ENCODE measurements at regions not wholly inside any gene's neighbourhood (a gene's known extent, or its start where the extent isn't known, plus 50 kb on each side); places are given as distances from the start of the nearest gene placed in this dataset.
"Not testable (repeated sequence)": the region's sequence is repeated elsewhere in the genome, so short reads cannot be mapped to it uniquely, and the experiment has no call there.

DNA sequence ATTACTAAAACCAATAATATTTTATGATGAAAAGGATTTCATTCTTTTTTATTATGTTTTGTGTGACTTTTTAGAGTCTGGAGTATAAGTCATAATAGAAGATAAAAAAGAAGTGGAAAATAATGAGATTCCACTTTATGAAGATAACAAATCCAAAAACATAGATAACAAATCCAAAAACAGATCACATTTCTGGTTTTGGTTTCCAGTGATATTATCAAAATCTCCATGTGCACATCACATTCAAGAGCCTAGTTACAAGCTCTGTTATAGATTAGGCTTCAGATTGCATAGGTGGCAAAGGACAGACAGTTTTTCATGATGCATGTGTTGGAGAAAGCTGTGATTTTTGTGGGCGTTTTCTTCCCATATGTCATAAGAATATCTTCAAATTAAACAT is 648.2 kb downstream of the STK39 start:
- no peak overlapping the region for H3K27ac ChIP-seq (ENCODE audit: low read depth, low read length)
- H3K4me1 ChIP-seq (ENCODE audit: control insufficient read depth, insufficient read depth, low read length), result no peaks in the 10 kb centered on the region
- no peak overlapping the region for H3K9ac ChIP-seq (ENCODE audit: low read depth, low read length)
- peaks cover 27% of the 10 kb centered on the region for H3K9me3 ChIP-seq (ENCODE audit: control insufficient read depth, insufficient read depth, low read length)
- H3K27me3 ChIP-seq (ENCODE audit: control insufficient read depth, insufficient read depth, low read length), result no peaks in the 10 kb centered on the region
- H3K36me3 ChIP-seq (ENCODE audit: control insufficient read depth, insufficient read depth, low read length), result no peaks in the 10 kb centered on the region
- no peak overlapping the region for H3K4me3 ChIP-seq (ENCODE audit: low read depth, low read length)

DNA sequence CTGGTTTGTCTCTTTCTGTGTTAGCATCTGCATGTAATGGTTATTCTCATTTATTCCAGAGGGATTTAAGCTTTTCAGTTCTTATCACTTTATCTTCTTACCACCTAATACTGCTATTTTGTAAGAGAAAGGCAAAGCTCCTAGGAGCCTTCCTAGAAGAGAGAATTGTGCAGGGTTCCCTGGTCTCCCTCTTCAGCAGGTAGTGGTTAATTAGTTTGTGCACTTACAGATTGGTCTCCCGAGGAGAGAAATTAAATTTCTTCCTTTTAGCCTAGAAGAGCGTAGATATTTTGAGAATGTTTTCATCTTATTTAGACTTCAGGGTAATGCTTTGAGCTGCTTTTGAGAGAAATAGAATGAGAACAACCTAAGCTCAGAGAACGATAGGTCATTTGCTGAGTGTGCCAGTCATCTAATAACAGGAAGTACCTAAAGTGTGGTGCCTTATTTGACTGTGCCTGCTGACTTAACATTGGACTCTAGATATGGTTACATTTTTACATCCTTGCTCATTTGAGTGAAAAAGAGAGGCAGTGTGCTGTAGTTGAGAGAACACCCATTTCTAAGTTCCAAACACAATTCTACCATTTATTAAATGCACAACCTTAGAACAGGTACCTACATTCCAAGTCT is 651.4 kb downstream of the STK39 start:
- Histone ChIP-seq H3K9me3 (ENCODE audit: control insufficient read depth, insufficient read depth, low read length) (peaks cover 10% of the 10 kb centered on the region), H3K27ac (ENCODE audit: low read depth, low read length) (no peak overlapping the region), H3K9ac (ENCODE audit: low read depth, low read length) (no peak overlapping the region), H3K27me3 (ENCODE audit: control insufficient read depth, insufficient read depth, low read length) (no peaks in the 10 kb centered on the region), H3K36me3 (ENCODE audit: control insufficient read depth, insufficient read depth, low read length) (no peaks in the 10 kb centered on the region), H3K4me3 (ENCODE audit: low read depth, low read length) (no peak overlapping the region), H3K4me1 (ENCODE audit: control insufficient read depth, insufficient read depth, low read length) (no peaks in the 10 kb centered on the region)

DNA sequence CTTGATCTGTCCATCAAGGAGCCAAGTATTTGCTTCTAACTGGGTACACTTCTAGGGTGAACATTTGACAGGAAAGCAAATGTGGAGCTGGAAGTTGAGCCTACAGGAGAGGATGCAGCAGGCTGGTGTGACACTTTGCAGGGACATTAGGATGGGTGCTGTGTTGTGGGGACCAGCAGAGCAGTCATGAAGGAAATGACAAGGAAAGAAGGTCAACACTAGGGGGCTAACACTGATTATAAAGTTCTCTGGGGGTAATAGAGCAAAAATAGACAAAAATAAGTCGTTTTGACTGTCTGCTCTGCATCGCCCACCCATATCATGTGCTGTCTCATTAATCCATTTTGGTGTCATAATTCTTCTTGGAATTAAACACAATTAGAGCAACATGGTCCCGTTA is 652.4 kb downstream of the STK39 start:
- Histone ChIP-seq H3K9me3 (ENCODE audit: control insufficient read depth, insufficient read depth, low read length) (peaks cover 3% of the 10 kb centered on the region), H3K9ac (ENCODE audit: low read depth, low read length) (no peak overlapping the region), H3K4me3 (ENCODE audit: low read depth, low read length) (no peak overlapping the region), H3K36me3 (ENCODE audit: control insufficient read depth, insufficient read depth, low read length) (no peaks in the 10 kb centered on the region), H3K27me3 (ENCODE audit: control insufficient read depth, insufficient read depth, low read length) (no peaks in the 10 kb centered on the region), H3K4me1 (ENCODE audit: control insufficient read depth, insufficient read depth, low read length) (no peaks in the 10 kb centered on the region), H3K27ac (ENCODE audit: low read depth, low read length) (no peak overlapping the region)

DNA sequence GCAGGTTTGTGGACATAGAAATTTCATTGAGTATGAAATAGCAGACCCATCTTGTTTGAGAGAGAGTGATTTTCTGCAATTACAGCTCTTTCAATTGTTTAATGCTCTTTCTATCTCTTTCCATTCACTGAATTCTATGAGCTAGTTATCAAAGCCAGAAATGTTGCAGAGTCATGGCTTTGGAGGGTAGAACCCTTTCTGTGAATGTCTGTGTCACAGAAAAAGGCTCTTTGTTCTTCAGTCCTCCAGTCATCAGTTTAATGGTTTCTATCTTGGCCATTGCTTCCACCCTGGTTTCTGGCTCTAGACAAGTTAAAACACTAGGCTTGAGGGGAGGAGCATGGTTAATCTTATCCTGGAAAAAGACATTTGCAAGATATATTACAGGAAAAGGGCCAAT is 655.0 kb downstream of the STK39 start:
- H3K27me3 ChIP-seq (ENCODE audit: control insufficient read depth, insufficient read depth, low read length), result no peaks in the 10 kb centered on the region
- no peaks in the 10 kb centered on the region for H3K36me3 ChIP-seq (ENCODE audit: control insufficient read depth, insufficient read depth, low read length)
- no peaks in the 10 kb centered on the region for H3K9me3 ChIP-seq (ENCODE audit: control insufficient read depth, insufficient read depth, low read length)
- H3K4me3 ChIP-seq (ENCODE audit: low read depth, low read length), result no peak overlapping the region
- H3K9ac ChIP-seq (ENCODE audit: low read depth, low read length), result no peak overlapping the region
- no peaks in the 10 kb centered on the region for H3K4me1 ChIP-seq (ENCODE audit: control insufficient read depth, insufficient read depth, low read length)
- no peak overlapping the region for H3K27ac ChIP-seq (ENCODE audit: low read depth, low read length)

DNA sequence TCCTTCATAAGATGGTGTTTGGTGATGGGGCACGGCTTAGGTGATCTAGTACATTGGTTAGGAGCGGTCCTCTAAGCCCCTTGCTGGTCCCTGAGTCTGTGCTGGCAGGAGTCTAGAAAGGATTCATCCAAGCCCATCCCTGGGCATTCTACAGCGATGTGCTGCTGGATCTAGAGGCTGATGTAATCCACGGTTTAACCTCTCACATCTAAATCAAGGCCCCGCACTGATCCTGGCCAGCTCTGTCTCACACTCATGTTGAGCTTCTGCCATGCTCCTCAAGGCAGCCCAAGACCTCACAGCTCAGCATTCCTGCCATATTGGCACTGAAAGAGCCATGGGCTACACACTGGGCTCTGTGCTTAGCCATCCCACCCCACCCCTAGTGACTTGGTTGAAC is 664.8 kb downstream of the STK39 start:
- H3K4me1 ChIP-seq (ENCODE audit: control insufficient read depth, insufficient read depth, low read length), result peaks cover 3% of the 10 kb centered on the region; the same call in 1 of the 2 replicates
- no peaks in the 10 kb centered on the region for H3K36me3 ChIP-seq (ENCODE audit: control insufficient read depth, insufficient read depth, low read length)
- no peaks in the 10 kb centered on the region for H3K9me3 ChIP-seq (ENCODE audit: control insufficient read depth, insufficient read depth, low read length)
- no peak overlapping the region for H3K27ac ChIP-seq (ENCODE audit: low read depth, low read length)
- no peak overlapping the region for H3K4me3 ChIP-seq (ENCODE audit: low read depth, low read length)
- no peaks in the 10 kb centered on the region for H3K27me3 ChIP-seq (ENCODE audit: control insufficient read depth, insufficient read depth, low read length)
- H3K9ac ChIP-seq (ENCODE audit: low read depth, low read length), result no peak overlapping the region

DNA sequence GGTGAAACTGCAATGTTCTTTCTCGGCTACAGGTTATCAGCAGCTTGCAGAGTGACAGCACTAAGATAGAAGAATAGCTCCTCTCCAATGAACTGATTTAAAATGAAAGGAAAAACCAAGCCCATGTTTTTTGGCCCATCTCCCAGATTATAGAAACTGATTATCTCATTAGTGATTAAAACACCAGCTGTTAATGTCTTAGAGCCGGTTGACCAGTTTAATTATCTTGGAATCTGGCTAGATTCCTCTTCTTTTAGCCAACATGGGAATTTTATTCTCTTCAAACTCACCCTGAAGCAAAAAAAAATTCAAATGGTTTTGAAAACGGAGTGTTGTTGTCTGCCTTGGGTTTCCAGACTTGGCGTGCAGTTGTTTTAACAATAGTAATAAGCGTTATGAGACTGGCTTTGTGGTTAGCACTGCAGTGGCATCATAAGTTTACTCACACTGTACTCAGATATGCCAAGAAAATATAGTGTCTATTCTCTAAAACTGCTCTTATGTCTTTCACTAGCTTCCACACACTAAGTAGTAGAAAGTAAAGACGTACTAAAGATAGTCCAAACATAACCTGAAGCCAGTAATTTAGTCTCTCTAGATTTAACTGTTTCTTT is 665.3 kb downstream of the STK39 start:
- Histone ChIP-seq H3K9me3 (ENCODE audit: control insufficient read depth, insufficient read depth, low read length) (no peaks in the 10 kb centered on the region), H3K36me3 (ENCODE audit: control insufficient read depth, insufficient read depth, low read length) (no peaks in the 10 kb centered on the region), H3K9ac (ENCODE audit: low read depth, low read length) (no peak overlapping the region), H3K4me3 (ENCODE audit: low read depth, low read length) (no peak overlapping the region), H3K27me3 (ENCODE audit: control insufficient read depth, insufficient read depth, low read length) (no peaks in the 10 kb centered on the region), H3K4me1 (ENCODE audit: control insufficient read depth, insufficient read depth, low read length) (peaks cover 3% of the 10 kb centered on the region; the same call in 1 of the 2 replicates), H3K27ac (ENCODE audit: low read depth, low read length) (no peak overlapping the region)

DNA sequence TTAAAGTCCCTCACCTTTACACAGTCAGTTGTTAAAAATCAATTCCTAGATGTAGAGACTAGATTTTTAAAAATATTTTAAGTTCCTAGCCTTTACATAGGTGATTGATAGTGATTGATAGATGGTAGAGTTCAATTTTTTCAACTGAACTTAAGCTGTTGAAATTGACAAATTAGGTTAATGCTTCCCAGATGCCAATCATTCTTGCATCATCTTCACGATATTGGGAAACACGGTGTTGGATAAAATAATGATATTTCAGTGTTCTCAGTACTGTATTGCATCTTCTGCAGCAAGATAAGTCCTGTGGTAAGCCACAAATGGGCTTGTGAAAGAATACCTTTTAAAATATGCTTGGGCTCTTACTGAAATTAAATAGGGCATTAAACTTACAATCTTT is 667.6 kb downstream of the STK39 start:
- Histone ChIP-seq H3K9ac (ENCODE audit: low read depth, low read length) (no peak overlapping the region), H3K27me3 (ENCODE audit: control insufficient read depth, insufficient read depth, low read length) (no peaks in the 10 kb centered on the region), H3K9me3 (ENCODE audit: control insufficient read depth, insufficient read depth, low read length) (no peaks in the 10 kb centered on the region), H3K4me1 (ENCODE audit: control insufficient read depth, insufficient read depth, low read length) (peaks cover 12% of the 10 kb centered on the region; the same call in 1 of the 2 replicates), H3K4me3 (ENCODE audit: low read depth, low read length) (no peak overlapping the region), H3K36me3 (ENCODE audit: control insufficient read depth, insufficient read depth, low read length) (no peaks in the 10 kb centered on the region), H3K27ac (ENCODE audit: low read depth, low read length) (no peak overlapping the region)

DNA sequence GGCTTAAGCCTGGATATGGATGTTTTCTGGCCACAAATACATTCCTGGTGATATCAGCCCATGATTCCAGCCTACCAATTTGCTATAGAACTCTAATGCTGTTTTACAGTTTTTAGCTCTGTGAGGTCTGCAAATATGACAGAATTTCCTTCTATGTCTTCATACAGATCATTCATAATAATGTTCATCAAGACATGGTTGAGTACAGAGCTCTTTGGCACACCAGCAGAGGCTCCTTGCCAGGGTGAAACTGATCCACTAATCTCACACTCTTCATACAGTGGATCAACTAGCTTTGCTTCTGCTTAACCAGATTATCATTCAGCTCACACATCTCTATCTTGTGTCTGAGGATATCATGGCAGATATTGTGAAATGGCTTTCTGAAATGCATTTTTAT is 672.1 kb downstream of the STK39 start:
- Histone ChIP-seq H3K9me3 (ENCODE audit: control insufficient read depth, insufficient read depth, low read length) (no peaks in the 10 kb centered on the region), H3K36me3 (ENCODE audit: control insufficient read depth, insufficient read depth, low read length) (no peaks in the 10 kb centered on the region), H3K4me3 (ENCODE audit: low read depth, low read length) (no peak overlapping the region), H3K9ac (ENCODE audit: low read depth, low read length) (no peak overlapping the region), H3K27ac (ENCODE audit: low read depth, low read length) (no peak overlapping the region), H3K4me1 (ENCODE audit: control insufficient read depth, insufficient read depth, low read length) (peaks cover 8% of the 10 kb centered on the region; the same call in 1 of the 2 replicates), H3K27me3 (ENCODE audit: control insufficient read depth, insufficient read depth, low read length) (no peaks in the 10 kb centered on the region)

DNA sequence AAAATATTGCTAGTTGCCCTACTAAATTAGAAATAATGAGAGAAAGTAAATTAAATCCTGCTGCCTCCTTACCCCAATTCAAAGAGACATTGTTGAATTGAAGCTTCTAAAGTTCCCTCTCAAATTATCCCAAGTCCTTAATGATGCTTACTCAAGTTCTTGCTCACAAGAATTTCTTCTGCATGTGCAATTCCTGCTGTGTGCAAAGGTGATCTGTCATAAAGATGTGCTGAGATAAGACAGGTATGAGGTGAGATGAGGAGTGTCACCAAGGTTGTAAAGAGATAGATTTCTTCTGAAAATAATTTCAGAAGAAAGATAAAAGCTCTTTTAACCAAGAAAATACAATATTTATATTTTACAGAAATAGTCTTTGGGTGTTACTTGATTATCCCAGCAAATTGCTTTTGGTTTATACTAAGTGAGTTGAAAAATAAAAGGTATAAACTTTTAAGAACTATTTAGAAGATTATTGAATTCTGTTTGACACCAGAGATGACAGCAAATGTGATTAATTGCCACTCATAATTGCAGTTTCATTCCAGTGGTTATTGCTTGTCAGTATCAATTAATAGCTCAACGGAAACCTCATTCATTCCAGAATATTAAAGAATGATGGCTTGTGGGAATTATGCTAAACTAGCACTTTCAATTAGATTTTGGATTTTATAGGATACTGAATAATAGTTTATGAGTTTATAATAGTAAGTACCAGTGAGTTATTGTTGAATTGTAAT is 674.3 kb downstream of the STK39 start:
- Histone ChIP-seq H3K9ac (ENCODE audit: low read depth, low read length) (no peak overlapping the region), H3K36me3 (ENCODE audit: control insufficient read depth, insufficient read depth, low read length) (no peaks in the 10 kb centered on the region), H3K27me3 (ENCODE audit: control insufficient read depth, insufficient read depth, low read length) (no peaks in the 10 kb centered on the region), H3K9me3 (ENCODE audit: control insufficient read depth, insufficient read depth, low read length) (no peaks in the 10 kb centered on the region), H3K4me3 (ENCODE audit: low read depth, low read length) (no peak overlapping the region), H3K4me1 (ENCODE audit: control insufficient read depth, insufficient read depth, low read length) (peaks cover 8% of the 10 kb centered on the region; the same call in 1 of the 2 replicates), H3K27ac (ENCODE audit: low read depth, low read length) (no peak overlapping the region)

DNA sequence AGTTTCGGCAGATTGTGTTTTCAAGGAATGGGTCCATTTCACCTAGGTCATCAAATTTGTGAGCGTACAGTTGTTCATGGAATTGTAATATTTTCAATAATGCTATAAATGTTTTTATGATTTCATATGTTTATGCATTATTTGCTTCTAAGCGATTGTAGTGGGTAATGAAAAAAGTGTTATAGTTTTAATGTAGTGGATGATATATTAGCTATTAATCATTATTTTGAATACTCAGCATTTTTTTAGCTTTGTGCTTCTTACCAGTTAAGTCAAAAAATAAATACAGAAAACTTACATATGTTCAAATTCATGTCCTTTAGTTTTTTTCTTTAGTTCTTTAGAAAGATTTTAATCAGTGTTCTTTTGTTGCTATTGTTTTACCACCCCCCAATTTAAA is 677.0 kb downstream of the STK39 start:
- Histone ChIP-seq H3K4me1 (ENCODE audit: control insufficient read depth, insufficient read depth, low read length) (no peaks in the 10 kb centered on the region), H3K9ac (ENCODE audit: low read depth, low read length) (no peak overlapping the region), H3K36me3 (ENCODE audit: control insufficient read depth, insufficient read depth, low read length) (no peaks in the 10 kb centered on the region), H3K27me3 (ENCODE audit: control insufficient read depth, insufficient read depth, low read length) (no peaks in the 10 kb centered on the region), H3K27ac (ENCODE audit: low read depth, low read length) (no peak overlapping the region), H3K9me3 (ENCODE audit: control insufficient read depth, insufficient read depth, low read length) (no peaks in the 10 kb centered on the region), H3K4me3 (ENCODE audit: low read depth, low read length) (no peak overlapping the region)

DNA sequence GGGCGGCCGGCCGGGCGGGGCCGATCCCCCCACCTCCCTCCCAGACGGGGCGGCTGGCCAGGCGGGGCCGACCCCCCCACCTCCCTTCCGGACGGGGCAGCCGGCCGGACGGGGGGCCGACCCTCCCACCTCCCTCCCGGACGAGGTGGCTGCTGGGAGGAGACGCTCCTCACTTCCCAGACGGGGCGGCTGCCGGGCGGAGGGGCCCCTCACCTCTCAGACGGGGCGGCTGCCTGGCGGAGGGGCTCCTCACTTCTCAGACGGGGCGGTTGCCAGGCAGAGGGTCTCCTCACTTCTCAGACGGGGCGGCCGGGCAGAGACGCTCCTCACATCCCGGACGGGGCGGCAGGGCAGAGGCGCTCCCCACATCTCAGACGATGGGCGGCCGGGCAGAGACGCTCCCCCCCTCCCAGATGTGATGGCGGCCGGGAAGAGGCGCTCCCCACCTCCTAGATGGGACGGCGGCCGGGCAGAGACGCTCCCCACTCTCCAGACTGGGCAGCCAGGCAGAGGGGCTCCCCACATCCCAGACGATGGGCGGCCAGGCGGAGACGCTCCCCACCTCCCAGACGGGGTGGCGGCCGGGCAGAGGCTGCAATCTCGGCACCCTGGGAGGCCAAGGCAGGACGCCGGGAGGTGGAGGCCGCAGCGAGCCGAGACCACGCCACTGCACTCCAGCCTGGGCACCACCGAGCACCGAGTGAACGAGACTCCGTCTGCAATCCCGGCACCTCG is 675.8 kb downstream of the XIRP2 start:
- H3K9ac ChIP-seq (ENCODE audit: low read depth, low read length); H3K4me1 ChIP-seq (ENCODE audit: control insufficient read depth, insufficient read depth, low read length); H3K4me3 ChIP-seq (ENCODE audit: low read depth, low read length); H3K36me3 ChIP-seq (ENCODE audit: control insufficient read depth, insufficient read depth, low read length); H3K9me3 ChIP-seq (ENCODE audit: control insufficient read depth, insufficient read depth, low read length); H3K27me3 ChIP-seq (ENCODE audit: control insufficient read depth, insufficient read depth, low read length); H3K27ac ChIP-seq (ENCODE audit: low read depth, low read length): not testable (repeated sequence)

All from HUES48 (cell line).